GM12865 (cell line): ENCODE measurements at regions not wholly inside any gene's neighbourhood (a gene's known extent, or its start where the extent isn't known, plus 50 kb on each side); places are given as distances from the start of the nearest gene placed in this dataset.

Experiments
- DNase-seq: peaks from one replicate; pipeline ENCODE4 v3.0.0; 2010; ENCODE audit warnings: low read depth
- H3K4me3 ChIP-seq: 2 replicates; pipeline ENCODE4 v1.5.1; 2011; ENCODE audit warnings: mild to moderate bottlenecking, low read depth, low read length, control low read depth
- CTCF ChIP-seq: IDR thresholded peaks from 2 replicates; pipeline ENCODE4 v1.5.1; 2011; ENCODE audit warnings: low read length, control low read depth, low read depth, inconsistent platforms; ENCODE audit not compliant: insufficient read depth; ENCODE audit errors: missing control alignments

DNA sequence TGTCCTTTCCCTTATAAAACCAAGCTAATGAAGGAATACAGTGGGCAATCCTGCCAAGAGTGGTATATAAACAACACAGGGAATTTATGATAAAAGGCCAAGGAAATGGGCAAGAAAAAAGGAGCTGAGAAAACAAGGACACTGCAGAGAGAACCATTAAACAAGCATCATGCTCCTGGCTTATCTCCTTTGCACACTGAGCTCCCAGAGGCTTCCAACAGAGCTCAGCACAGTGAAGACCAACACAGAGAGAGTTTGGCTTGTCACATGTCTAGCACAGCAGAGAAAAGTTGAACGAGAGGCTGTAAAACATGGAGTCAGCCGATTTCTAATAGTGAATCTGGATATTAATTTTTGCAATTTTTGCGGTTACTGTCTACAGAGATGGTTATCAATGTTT lies 68.0 kb upstream of the KLF7 start:
- TF ChIP-seq CTCF: no peak
- H3K4me3 ChIP-seq: no peak overlapping the region
- no peak for DNase-seq

DNA sequence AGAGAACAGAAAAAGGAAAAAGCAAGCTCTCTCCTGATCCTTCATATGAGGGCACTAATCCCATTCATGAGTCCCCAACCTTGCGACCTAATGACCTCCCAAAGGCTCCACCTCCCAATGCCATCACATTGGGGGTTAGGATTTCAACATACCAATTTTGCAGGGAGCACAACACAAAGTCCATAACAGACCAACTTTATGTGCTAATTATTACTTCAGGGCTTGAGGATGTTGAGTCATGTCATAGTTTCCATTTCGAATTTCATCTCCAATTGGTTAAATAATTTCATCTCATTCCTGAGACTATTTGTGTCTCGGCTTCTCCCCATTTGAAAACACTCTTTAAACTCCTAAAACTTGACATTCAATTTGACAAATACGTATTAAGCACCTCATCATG lies 69.9 kb upstream of the KLF7 start:
- TF ChIP-seq CTCF: no peak
- no peak for DNase-seq
- H3K4me3 ChIP-seq: no peak overlapping the region

DNA sequence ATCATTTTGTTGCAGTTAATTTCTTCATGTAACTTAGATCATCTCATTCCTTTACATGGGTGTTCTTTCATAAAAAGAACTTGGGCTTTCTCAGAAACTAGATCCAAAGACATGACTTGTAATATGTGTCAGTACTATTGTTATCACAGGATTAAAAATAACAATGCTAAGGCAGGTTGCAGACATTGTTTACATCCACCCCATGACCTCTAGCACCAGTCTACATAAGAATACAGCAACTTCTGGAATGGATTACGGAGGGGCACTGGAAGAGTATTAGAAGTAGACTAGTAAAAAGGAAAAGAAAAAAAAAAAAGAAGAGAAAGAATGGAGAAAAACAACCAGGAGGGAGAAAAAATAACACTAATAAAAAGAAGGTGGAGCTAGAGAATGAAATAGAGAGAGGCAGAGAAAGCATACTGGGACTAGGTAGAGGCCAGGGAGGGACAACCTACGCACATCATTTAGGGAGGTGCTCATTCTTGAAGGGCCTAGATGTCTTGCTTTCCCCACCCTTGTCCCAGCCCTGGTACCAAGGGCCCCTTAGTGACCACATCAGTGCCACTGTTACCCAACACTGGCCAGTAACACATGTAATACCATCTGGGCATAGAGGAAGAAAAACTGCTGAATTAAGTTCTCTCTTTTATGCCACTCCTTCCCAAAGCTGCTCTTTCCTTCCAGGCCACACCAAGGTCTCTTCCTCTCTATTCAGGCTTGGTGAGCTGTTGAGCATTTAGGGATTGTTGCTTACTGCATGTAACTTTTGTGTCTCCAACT lies 70.6 kb upstream of the KLF7 start:
- no peak for TF ChIP-seq CTCF
- no peak for DNase-seq
- no peak overlapping the region for H3K4me3 ChIP-seq

DNA sequence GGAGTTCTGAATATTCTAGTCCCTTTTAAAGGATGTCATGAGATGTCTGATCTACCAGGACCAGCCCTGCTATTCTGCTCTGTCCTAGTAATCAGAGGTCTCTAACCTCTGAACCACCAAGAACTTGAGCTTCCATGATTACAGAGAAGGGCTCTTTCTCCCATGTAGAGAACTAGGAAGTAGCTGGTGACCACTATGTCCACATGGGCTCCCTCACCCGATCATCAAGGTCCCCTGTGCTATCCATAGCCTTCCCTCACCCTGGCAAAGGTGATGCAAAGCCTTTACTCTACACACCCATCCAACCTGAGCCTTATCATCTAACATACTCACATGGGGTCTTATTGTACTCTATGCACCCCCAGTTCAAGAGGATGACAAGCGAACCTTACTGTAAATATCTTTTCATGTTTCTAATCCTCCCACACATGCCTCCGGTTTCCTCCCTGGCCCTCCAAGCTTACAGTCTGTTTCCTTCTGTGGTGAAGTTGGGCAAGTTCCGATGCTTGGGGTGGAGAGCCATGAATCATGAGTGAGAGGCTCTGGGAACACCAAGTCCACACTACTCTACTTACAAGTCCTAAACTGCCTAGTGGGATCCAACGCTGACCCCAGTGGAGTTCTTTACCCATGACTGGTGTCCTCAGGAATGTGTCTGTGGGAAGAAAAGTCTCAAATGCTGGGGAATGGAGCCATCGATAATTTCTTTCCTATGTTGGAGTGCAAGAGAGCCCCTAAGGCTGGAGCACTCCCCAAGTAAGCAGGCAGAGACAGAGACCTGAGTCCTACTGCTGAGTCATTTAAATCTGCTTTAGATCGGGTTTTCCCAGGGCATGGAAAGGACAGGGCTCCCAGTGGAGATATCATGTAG lies 73.3 kb upstream of the KLF7 start:
- no peak for TF ChIP-seq CTCF
- no peak for DNase-seq
- no peak overlapping the region for H3K4me3 ChIP-seq

DNA sequence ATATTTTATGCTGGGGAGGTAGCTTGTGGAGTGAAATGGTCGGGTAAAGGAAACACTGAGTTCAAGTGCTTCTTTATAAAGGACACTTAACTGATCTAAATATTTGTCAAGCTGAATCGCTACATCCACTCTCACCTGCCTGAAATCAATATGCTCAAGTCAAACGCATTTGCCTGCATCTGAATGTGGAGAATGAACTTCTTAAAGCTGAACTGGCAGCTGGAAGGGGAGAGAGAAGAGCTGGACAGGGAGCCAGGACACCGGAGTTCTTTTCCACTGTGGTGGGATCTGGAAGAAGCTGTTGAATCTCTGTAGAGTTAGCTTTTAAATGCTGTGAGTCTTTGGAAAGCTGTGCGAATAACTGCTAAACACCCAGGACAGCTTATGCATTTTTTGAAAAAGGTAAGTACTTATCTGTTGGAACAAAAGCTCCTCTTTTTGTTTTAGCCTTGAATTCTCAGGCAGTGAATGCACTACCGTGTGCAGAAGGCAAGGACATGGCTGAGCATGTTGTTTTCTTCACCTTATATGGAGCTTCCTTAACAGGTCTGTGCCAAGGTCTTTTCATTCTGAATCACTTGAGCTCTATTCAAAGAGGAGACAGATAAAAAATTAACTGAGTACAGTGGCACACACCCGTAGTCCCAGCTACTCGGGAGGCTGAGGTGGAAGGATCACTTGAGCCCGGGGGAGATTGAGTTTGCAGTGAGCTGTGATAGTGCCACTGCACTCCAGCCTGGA lies 74.2 kb upstream of the KLF7 start:
- no peak for TF ChIP-seq CTCF
- no peak overlapping the region for H3K4me3 ChIP-seq
- no peak for DNase-seq

DNA sequence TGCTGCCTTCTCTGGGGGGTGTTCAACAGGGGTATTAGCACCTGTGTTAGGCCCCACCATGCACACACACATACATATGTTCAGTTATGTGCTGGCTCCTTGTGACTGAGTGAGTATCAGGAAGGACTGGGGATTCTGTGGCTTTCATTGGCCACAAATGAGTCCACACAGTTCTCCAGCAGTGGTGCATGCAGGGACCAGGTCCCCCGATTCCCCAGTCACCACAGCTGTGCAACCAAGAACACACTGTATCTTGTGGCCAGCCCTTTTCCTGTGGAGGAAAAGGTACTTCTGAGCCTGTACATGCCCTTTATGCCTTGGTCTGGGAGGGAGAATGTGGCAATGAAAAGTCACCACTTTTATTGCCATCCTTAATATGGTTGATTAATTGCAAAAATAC lies 74.9 kb upstream of the KLF7 start:
- no peak overlapping the region for H3K4me3 ChIP-seq
- TF ChIP-seq CTCF: no peak
- DNase-seq: peak; percentile 35
